IMR-90 (cell line): ENCODE measurements at regions not wholly inside any gene's neighbourhood (a gene's known extent, or its start where the extent isn't known, plus 50 kb on each side); places are given as distances from the start of the nearest gene placed in this dataset.

Experiments used
- ATAC-seq: fragments of 200-7000 bp; cut with Tn5 transposase; 2 replicates; pipeline ENCODE4 v1.9.1; 2020; ENCODE audit warnings: low read depth, mild to moderate bottlenecking, moderate library complexity
- BruUV-seq: library from RNA; stranded (reverse); fragments of 400-500 nt; replicated peaks from 2 replicates; lab custom pipeline; 2021; lab: Mats Ljungman, UMichigan
- CTCF ChIA-PET: fragments of 300-600 bp; formaldehyde crosslinking; extraction: SDS; loops from one replicate; lab custom pipeline; 2021; ENCODE audit warnings: antibody characterized with exemption; lab: Yijun Ruan, JAX
- POLR2A ChIA-PET: fragments of 300-600 bp; sonication (Branson Sonifier 250); formaldehyde crosslinking; loops from one replicate; lab custom pipeline; 2022; ENCODE audit warnings: antibody characterized with exemption; ENCODE audit not compliant: unreplicated experiment; lab: Charles Lee
- DNase-seq: peaks from one replicate; pipeline ENCODE4 v3.0.0; 2013
- H2AFZ ChIP-seq: replicated peaks from 2 replicates; pipeline ENCODE3; 2013; ENCODE audit warnings: low read length, mild to moderate bottlenecking; ENCODE audit not compliant: poor library complexity
- H2AK5ac ChIP-seq: 2 replicates; pipeline ENCODE4 v1.6.1; 2013; ENCODE audit warnings: low read depth, low read length, inconsistent platforms
- H2AK9ac ChIP-seq: replicated peaks from 2 replicates; pipeline ENCODE3; 2013; ENCODE audit warnings: mild to moderate bottlenecking, low read depth, low read length, moderate library complexity; ENCODE audit not compliant: poor library complexity
- H2BK120ac ChIP-seq: 2 replicates; pipeline ENCODE4 v1.6.1; 2013; ENCODE audit warnings: low read depth, low read length, inconsistent platforms
- H2BK15ac ChIP-seq: 3 replicates; pipeline ENCODE4 v1.6.1; 2013; ENCODE audit warnings: low read depth, low read length, inconsistent platforms
- H2BK20ac ChIP-seq: 2 replicates; pipeline ENCODE4 v1.6.1; 2013; ENCODE audit warnings: low read depth, mild to moderate bottlenecking, inconsistent platforms, low read length, moderate library complexity
- H2BK5ac ChIP-seq: 2 replicates; pipeline ENCODE4 v1.6.1; 2013; ENCODE audit warnings: mild to moderate bottlenecking, low read depth, low read length, inconsistent platforms; ENCODE audit not compliant: poor library complexity, severe bottlenecking
- H3K14ac ChIP-seq: replicated peaks from 2 replicates; pipeline ENCODE4 v1.6.1; 2013; ENCODE audit warnings: low read depth, low read length, inconsistent platforms
- H3K18ac ChIP-seq: 2 replicates; pipeline ENCODE4 v1.6.1; 2013; ENCODE audit warnings: low read depth, low read length, control low read depth
- H3K23ac ChIP-seq: 2 replicates; pipeline ENCODE4 v1.6.1; 2013; ENCODE audit warnings: low read depth, low read length, inconsistent platforms
- H3K27ac ChIP-seq: 2 replicates; pipeline ENCODE4 v1.5.1; 2013; ENCODE audit warnings: mild to moderate bottlenecking, control low read depth, low read length; ENCODE audit not compliant: insufficient read depth
- H3K27me3 ChIP-seq: 2 replicates; pipeline ENCODE4 v1.6.1; 2013; ENCODE audit warnings: low read length; ENCODE audit not compliant: control insufficient read depth, insufficient read depth
- H3K36me3 ChIP-seq: 2 replicates; pipeline ENCODE4 v1.6.1; 2013; ENCODE audit warnings: low read length, mixed read lengths; ENCODE audit not compliant: control insufficient read depth, insufficient read depth
- H3K4ac ChIP-seq: 2 replicates; pipeline ENCODE4 v1.6.1; 2013; ENCODE audit warnings: low read depth, low read length, inconsistent platforms
- H3K4me1 ChIP-seq: 2 replicates; pipeline ENCODE4 v1.6.1; 2013; ENCODE audit warnings: low read length, mixed read lengths; ENCODE audit not compliant: control insufficient read depth, insufficient read depth
- H3K4me2 ChIP-seq: 2 replicates; pipeline ENCODE4 v1.6.1; 2013; ENCODE audit warnings: low read depth, mild to moderate bottlenecking, control low read depth, low read length, moderate library complexity
- H3K4me3 ChIP-seq: 2 replicates; pipeline ENCODE4 v1.5.1; 2013; ENCODE audit warnings: low read depth, mild to moderate bottlenecking, control low read depth, low read length, moderate library complexity; ENCODE audit not compliant: insufficient read depth
- H3K56ac ChIP-seq: 2 replicates; pipeline ENCODE4 v1.6.1; 2013; ENCODE audit warnings: low read length, inconsistent platforms; ENCODE audit not compliant: insufficient read depth; ENCODE audit errors: extremely low read depth
- H3K79me1 ChIP-seq, 2 experiments: 2 replicates each; pipeline ENCODE4 v1.6.1; 2013; ENCODE audit warnings: low read length in 2 of 2, inconsistent platforms in 1 of 2, low read depth in 1 of 2
- H3K9ac ChIP-seq: 2 replicates; pipeline ENCODE4 v1.6.1; 2013; ENCODE audit warnings: low read depth, low read length, control low read depth
- H3K9me1 ChIP-seq: 2 replicates; pipeline ENCODE4 v1.6.1; 2013; ENCODE audit warnings: low read length, inconsistent platforms; ENCODE audit not compliant: insufficient read depth
- H3K9me3 ChIP-seq: 2 replicates; pipeline ENCODE4 v1.6.1; 2013; ENCODE audit warnings: low read length; ENCODE audit not compliant: control insufficient read depth, insufficient read depth
- H4K20me1 ChIP-seq: 2 replicates; pipeline ENCODE4 v1.6.1; 2013; ENCODE audit warnings: low read length, inconsistent platforms; ENCODE audit not compliant: insufficient read depth
- H4K5ac ChIP-seq: 2 replicates; pipeline ENCODE4 v1.6.1; 2013; ENCODE audit warnings: mild to moderate bottlenecking, low read depth, low read length, control low read depth
- H4K8ac ChIP-seq, 2 experiments: 2 replicates each; pipeline ENCODE4 v1.6.1; 2013; ENCODE audit warnings: low read depth in 2 of 2, low read length in 2 of 2, control low read depth in 1 of 2, inconsistent platforms in 1 of 2
- H4K91ac ChIP-seq: 2 replicates; pipeline ENCODE4 v1.6.1; 2013; ENCODE audit warnings: low read depth, low read length, inconsistent platforms; ENCODE audit not compliant: insufficient read depth
- CEBPB ChIP-seq: IDR thresholded peaks from 2 replicates; pipeline ENCODE4 v1.6.1; 2012; ENCODE audit warnings: low read depth, low read length, improper control_type of control experiment
- CHD1 ChIP-seq: IDR thresholded peaks from 2 replicates; pipeline ENCODE4 v1.6.1; 2012; ENCODE audit warnings: low read depth, low read length, improper control_type of control experiment
- MAFK ChIP-seq: IDR thresholded peaks from 2 replicates; pipeline ENCODE4 v1.6.1; 2012; ENCODE audit warnings: low read depth, low read length, improper control_type of control experiment
- MXI1 ChIP-seq: IDR thresholded peaks from 2 replicates; pipeline ENCODE4 v1.6.1; 2012; ENCODE audit warnings: low read depth, mild to moderate bottlenecking, low read length, moderate library complexity, borderline replicate concordance
- RAD21 ChIP-seq: IDR thresholded peaks from 2 replicates; pipeline ENCODE4 v1.6.1; 2012; ENCODE audit warnings: low read length, improper control_type of control experiment
- RCOR1 ChIP-seq: IDR thresholded peaks from 2 replicates; pipeline ENCODE4 v1.6.1; 2012; ENCODE audit warnings: mild to moderate bottlenecking, low read length, improper control_type of control experiment; ENCODE audit not compliant: insufficient replicate concordance
- SMC3 ChIP-seq: fragments of 150-350 bp; IDR thresholded peaks from 2 replicates; pipeline ENCODE4 v1.6.1; 2016; ENCODE audit warnings: low read depth, mild to moderate bottlenecking, antibody characterized with exemption, low read length, moderate library complexity
- WGBS, 2 experiments: methylation state at CpG; one replicate each; pipeline versions ENCODE4 v1.1.5 to v1.1.7; 2013; ENCODE audit warnings: missing lambda C conversion rate in 2 of 2; ENCODE audit not compliant: insufficient read length in 1 of 2; ENCODE audit errors: extremely low coverage in 2 of 2; 5-methylcytosine and 5-hydroxymethylcytosine counted together
- dilution Hi-C: fragments of 300-500 bp; cut with HindIII; formaldehyde crosslinking; loops from one replicate; pipeline ENCODE4 v1.14.3; 2018; ENCODE audit warnings: low sequenced_read_pairs; ENCODE audit not compliant: unreplicated experiment
- in situ Hi-C: fragments of 300-500 bp; cut with MboI; formaldehyde crosslinking; loops from 3 replicates; pipeline ENCODE4 v1.14.3; 2019; ENCODE audit warnings: low sequenced_read_pairs, inconsistent platforms, mixed read lengths
- intact Hi-C: fragments of 100-400 bp; cut with micrococcal nuclease; formaldehyde crosslinking; loops from 2 replicates; pipeline ENCODE4 v1.10.0; 2022
- TF ChIP-seq, protein P1 (sequence below): fragments of 150-350 bp; IDR thresholded peaks from 2 replicates; pipeline ENCODE4 v1.6.1; 2017; ENCODE audit warnings: mild to moderate bottlenecking, antibody characterized with exemption, low read length, low read depth

DNA sequence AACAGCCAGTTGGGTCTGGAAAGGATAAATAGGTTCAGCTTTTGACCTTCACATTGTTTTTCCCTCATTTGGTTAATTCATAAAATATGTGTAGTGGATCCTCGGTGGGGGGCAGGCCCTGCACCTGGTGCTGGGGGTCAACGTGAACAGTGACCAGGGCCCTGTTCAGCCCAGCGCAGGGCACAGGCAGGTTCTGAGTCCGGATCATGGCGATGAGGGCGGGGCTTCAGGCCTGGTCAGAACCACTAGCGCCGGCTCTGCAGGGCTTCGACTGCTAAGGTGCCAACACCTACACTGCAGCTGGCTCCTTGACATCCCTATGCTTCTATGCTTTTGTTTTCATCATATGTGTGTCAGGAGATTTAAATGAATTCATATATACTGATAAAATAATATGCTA lies 177.7 kb downstream of the CXCL12 start:
- Histone ChIP-seq H3K4me3 (no peak overlapping the region), H4K5ac (no peak overlapping the region), H3K23ac (no peak overlapping the region), H2AFZ (no peak overlapping the region), H2BK15ac (no peak overlapping the region), H3K4ac (no peak overlapping the region), H3K9ac (no peak overlapping the region), H2BK120ac (no peak overlapping the region), H2AK9ac (no peak overlapping the region), H4K8ac (no peak overlapping the region), H3K36me3 (no peaks in the 10 kb centered on the region), H3K4me1 (no peaks in the 10 kb centered on the region; the same call in 1 of the 2 replicates), H2BK20ac (no peak overlapping the region), H4K91ac (no peak overlapping the region), H3K27me3 (peaks cover 34% of the 10 kb centered on the region), H3K79me1 (no peaks in the 10 kb centered on the region), H3K9me1 (no peaks in the 10 kb centered on the region), H4K20me1 (no peaks in the 10 kb centered on the region), H3K27ac (no peak overlapping the region), H2BK5ac (no peak overlapping the region), H2AK5ac (no peak overlapping the region), H3K56ac (no peak overlapping the region), H3K14ac (no peak overlapping the region), H3K4me2 (no peak overlapping the region), H3K18ac (no peak overlapping the region), H3K9me3 (peaks cover 3% of the 10 kb centered on the region; the same call in 1 of the 2 replicates)
- dilution Hi-C loops = no loop called here
- ATAC-seq (no peak), DNase-seq (no peak)
- ChIA-PET POLR2A (no interaction called here), CTCF (no interaction called here)
- intact Hi-C loops = no loop called here
- no CpG with 5 or more reads among the region's 9 CpGs for WGBS, 2 experiments
- no peak for TF ChIP-seq CEBPB
- TF ChIP-seq CHD1 = no peak
- no peak for TF ChIP-seq MXI1
- TF ChIP-seq MAFK = no peak
- TF ChIP-seq, protein P1, sequence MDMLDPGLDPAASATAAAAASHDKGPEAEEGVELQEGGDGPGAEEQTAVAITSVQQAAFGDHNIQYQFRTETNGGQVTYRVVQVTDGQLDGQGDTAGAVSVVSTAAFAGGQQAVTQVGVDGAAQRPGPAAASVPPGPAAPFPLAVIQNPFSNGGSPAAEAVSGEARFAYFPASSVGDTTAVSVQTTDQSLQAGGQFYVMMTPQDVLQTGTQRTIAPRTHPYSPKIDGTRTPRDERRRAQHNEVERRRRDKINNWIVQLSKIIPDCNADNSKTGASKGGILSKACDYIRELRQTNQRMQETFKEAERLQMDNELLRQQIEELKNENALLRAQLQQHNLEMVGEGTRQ = no peak
- TF ChIP-seq SMC3 = no peak
- TF ChIP-seq RCOR1 = no peak
- TF ChIP-seq RAD21 = no peak
- BruUV-seq = no TSS peak
- in situ Hi-C loops = no loop called here
